Gastrocnemius medialis (tissue), 4 donors: ENCODE measurements at regions not wholly inside any gene's neighbourhood (a gene's known extent, or its start where the extent isn't known, plus 50 kb on each side); places are given as distances from the start of the nearest gene placed in this dataset.

ENCODE experiments used
- POLR2A ChIP-seq, 2 donors: fragments of 450-650 bp; IDR thresholded peaks; one replicate each; pipeline ENCODE4 v1.6.1; 2017; ENCODE audit warnings: antibody characterized with exemption in 2 of 2, mild to moderate bottlenecking in 2 of 2, moderate library complexity in 2 of 2
- TF ChIP-seq, protein P1 (sequence below), 5 experiments: fragments of 450-650 bp in 3 of 5; fragments of 200-600 bp in 2 of 5; sonication (generic) in 2 of 5; IDR thresholded peaks in 4 of 5; conservative IDR thresholded peaks in 1 of 5; 1 replicate in 4 of 5; 2 replicates in 1 of 5; pipeline ENCODE4 v1.5.1; 2016 to 2019; ENCODE audit warnings: antibody characterized with exemption in 5 of 5, mild to moderate bottlenecking in 3 of 5, moderate library complexity in 3 of 5

DNA sequence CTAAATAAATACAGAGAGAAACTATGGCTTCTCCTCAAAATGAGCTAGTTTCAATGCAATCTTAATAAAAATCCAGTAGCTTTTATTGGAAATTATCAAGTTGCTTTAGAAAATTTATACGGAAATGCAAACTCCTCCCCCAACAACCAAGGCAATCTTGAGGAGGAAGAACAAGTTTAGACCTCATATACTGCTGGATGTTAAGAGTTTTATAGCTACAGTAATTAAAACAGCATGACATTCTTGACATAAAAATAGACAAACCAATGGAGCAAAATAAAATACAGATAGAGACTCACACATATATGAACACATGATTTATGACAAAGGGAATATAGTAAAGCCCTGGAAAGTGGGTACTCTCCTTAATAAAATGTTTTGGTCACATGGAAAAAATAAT is 368.7 kb downstream of the C12orf75 start:
- TF ChIP-seq, protein P1, sequence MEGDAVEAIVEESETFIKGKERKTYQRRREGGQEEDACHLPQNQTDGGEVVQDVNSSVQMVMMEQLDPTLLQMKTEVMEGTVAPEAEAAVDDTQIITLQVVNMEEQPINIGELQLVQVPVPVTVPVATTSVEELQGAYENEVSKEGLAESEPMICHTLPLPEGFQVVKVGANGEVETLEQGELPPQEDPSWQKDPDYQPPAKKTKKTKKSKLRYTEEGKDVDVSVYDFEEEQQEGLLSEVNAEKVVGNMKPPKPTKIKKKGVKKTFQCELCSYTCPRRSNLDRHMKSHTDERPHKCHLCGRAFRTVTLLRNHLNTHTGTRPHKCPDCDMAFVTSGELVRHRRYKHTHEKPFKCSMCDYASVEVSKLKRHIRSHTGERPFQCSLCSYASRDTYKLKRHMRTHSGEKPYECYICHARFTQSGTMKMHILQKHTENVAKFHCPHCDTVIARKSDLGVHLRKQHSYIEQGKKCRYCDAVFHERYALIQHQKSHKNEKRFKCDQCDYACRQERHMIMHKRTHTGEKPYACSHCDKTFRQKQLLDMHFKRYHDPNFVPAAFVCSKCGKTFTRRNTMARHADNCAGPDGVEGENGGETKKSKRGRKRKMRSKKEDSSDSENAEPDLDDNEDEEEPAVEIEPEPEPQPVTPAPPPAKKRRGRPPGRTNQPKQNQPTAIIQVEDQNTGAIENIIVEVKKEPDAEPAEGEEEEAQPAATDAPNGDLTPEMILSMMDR (IDR thresholded peaks at IDR 0.05 in 4 of 5, conservative IDR thresholded peaks at IDR 0.05 in 1 of 5), result no peak
- TF ChIP-seq POLR2A (IDR thresholded peaks at IDR 0.05), result no peak
